Glutamatergic neuron (in vitro differentiated cells): ENCODE measurements at regions not wholly inside any gene's neighbourhood (a gene's known extent, or its start where the extent isn't known, plus 50 kb on each side); places are given as distances from the start of the nearest gene placed in this dataset.

Experiments
- DNase-seq: peaks from one replicate; pipeline ENCODE4 v3.0.0; 2022
- H3K27ac Mint-ChIP-seq: one replicate; pipeline ENCODE4 v1.8.0; 2020; ENCODE audit warnings: mild to moderate bottlenecking, mixed read lengths, inconsistent platforms; ENCODE audit not compliant: unreplicated experiment
- H3K27me3 Mint-ChIP-seq: one replicate; pipeline ENCODE4 v1.8.0; 2020; ENCODE audit warnings: mild to moderate bottlenecking, moderate library complexity, mixed read lengths, inconsistent platforms; ENCODE audit not compliant: unreplicated experiment
- H3K36me3 Mint-ChIP-seq: one replicate; pipeline ENCODE4 v1.8.0; 2020; ENCODE audit warnings: mild to moderate bottlenecking, mixed read lengths, inconsistent platforms; ENCODE audit not compliant: unreplicated experiment
- H3K4me1 Mint-ChIP-seq: one replicate; pipeline ENCODE4 v1.8.0; 2020; ENCODE audit warnings: mild to moderate bottlenecking, low read depth, mixed read lengths, inconsistent platforms; ENCODE audit not compliant: unreplicated experiment
- H3K4me3 Mint-ChIP-seq: one replicate; pipeline ENCODE4 v1.8.0; 2020; ENCODE audit warnings: mild to moderate bottlenecking, mixed read lengths, inconsistent platforms; ENCODE audit not compliant: unreplicated experiment
- H3K9me3 Mint-ChIP-seq: one replicate; pipeline ENCODE4 v1.8.0; 2020; ENCODE audit warnings: mild to moderate bottlenecking, moderate library complexity, mixed read lengths, inconsistent platforms; ENCODE audit not compliant: unreplicated experiment
- CTCF ChIP-seq: fragments of 200-600 bp; sonication (generic); IDR thresholded peaks from one replicate; pipeline ENCODE4 v1.5.0; 2021; ENCODE audit not compliant: partially characterized antibody, unreplicated experiment

GRCh38 chr3:80158332-80158731 is 390.5 kb upstream of the ROBO1 start:
- no peaks in the 10 kb centered on the region for H3K36me3 Mint-ChIP-seq
- TF ChIP-seq CTCF, result no peak
- no peak for DNase-seq
- H3K27ac Mint-ChIP-seq, result no peak overlapping the region
- no peaks in the 10 kb centered on the region for H3K27me3 Mint-ChIP-seq
- H3K9me3 Mint-ChIP-seq, result no peaks in the 10 kb centered on the region
- peaks cover 6% of the 10 kb centered on the region for H3K4me1 Mint-ChIP-seq
- H3K4me3 Mint-ChIP-seq, result no peak overlapping the region

DNA sequence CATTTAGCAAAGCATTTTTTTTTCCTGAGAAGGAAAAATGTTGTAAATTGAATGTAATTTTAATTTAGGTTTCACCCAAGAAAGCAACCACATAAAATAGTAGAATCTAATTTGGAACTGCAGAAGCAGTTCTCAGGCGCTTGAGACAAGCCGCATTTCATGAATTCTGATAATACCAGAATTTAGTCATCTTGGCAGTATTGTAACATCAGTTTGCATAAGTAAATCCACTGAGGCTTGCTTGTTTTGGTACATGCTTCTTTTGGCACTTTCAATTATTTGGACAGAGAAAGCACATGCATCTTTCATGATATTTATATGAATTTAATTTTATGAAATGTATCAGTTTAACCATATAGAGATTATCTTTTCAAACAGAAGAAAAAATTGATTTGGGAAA is 389.7 kb upstream of the ROBO1 start:
- Mint-ChIP-seq H3K27me3 (no peaks in the 10 kb centered on the region), H3K4me3 (no peak overlapping the region), H3K36me3 (no peaks in the 10 kb centered on the region), H3K27ac (no peak overlapping the region), H3K9me3 (no peaks in the 10 kb centered on the region), H3K4me1 (peaks cover 6% of the 10 kb centered on the region)
- DNase-seq, result no peak
- no peak for TF ChIP-seq CTCF

DNA sequence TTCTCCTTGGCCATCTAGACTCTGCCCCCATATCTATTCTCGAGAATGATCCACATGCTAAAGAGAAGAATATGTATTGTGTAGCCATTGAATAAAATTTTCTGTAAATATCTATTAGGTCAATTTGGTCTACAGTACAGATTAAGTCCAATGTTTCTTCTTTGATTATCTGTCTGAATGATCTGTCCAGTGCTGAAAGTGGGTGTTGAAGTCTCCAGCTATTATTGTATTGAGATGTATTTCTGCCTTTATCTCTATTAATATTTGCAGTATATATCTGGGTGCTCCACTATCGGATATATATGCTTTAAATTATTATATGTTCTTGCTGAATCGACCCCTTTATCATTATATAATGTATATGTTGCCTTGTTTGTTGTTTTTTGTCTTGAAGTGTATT is 384.9 kb upstream of the ROBO1 start:
- Mint-ChIP-seq H3K9me3 (no peaks in the 10 kb centered on the region), H3K36me3 (no peaks in the 10 kb centered on the region), H3K27ac (no peak overlapping the region), H3K4me3 (no peak overlapping the region), H3K4me1 (peaks cover 3% of the 10 kb centered on the region), H3K27me3 (no peaks in the 10 kb centered on the region)
- no peak for DNase-seq
- TF ChIP-seq CTCF, result no peak

DNA sequence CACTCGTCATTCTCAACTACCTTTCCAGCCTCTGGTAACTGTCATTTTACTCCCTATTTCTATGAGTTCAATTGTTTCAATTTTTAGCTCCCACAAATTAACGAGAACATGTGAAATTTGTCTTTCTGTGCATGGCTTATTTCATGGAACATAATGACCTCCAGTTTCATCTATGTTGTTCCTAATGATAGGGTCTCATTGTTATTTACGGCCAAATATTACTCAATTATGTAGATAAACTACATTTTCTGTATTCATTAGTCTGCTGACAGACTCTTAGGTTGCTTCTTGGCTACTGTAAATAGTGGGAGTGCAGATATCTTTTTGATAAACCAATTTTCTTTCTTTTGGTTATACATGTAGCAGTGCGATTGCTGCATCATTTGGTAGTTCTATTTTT is 374.9 kb upstream of the ROBO1 start:
- DNase-seq, result no peak
- Mint-ChIP-seq H3K4me3 (no peak overlapping the region), H3K27me3 (no peaks in the 10 kb centered on the region), H3K27ac (no peak overlapping the region), H3K9me3 (peaks cover 2% of the 10 kb centered on the region), H3K36me3 (no peaks in the 10 kb centered on the region), H3K4me1 (peaks cover 5% of the 10 kb centered on the region)
- TF ChIP-seq CTCF, result no peak

GRCh38 chr3:80141557-80141956 is 373.8 kb upstream of the ROBO1 start:
- no peak for DNase-seq
- H3K4me3 Mint-ChIP-seq, result no peak overlapping the region
- peaks cover 2% of the 10 kb centered on the region for H3K9me3 Mint-ChIP-seq
- no peaks in the 10 kb centered on the region for H3K27me3 Mint-ChIP-seq
- no peak for TF ChIP-seq CTCF
- peaks cover 9% of the 10 kb centered on the region for H3K4me1 Mint-ChIP-seq
- no peak overlapping the region for H3K27ac Mint-ChIP-seq
- H3K36me3 Mint-ChIP-seq, result no peaks in the 10 kb centered on the region
